IPS-NIHi7 (cell line): ENCODE measurements at regions not wholly inside any gene's neighbourhood (a gene's known extent, or its start where the extent isn't known, plus 50 kb on each side); places are given as distances from the start of the nearest gene placed in this dataset.
"Not testable (repeated sequence)": the region's sequence is repeated elsewhere in the genome, so short reads cannot be mapped to it uniquely, and the experiment has no call there.

Experiments used
- DNase-seq: peaks from one replicate; pipeline ENCODE4 v3.0.0; 2012; ENCODE audit warnings: mixed read lengths; ENCODE audit errors: extremely low spot score

GRCh38 chr9:82116556-82116955 is 128.0 kb downstream of the SPATA31D1 start:
- no peak for DNase-seq

GRCh38 chr9:82117026-82117811 is 128.6 kb downstream of the SPATA31D1 start:
- no peak for DNase-seq

GRCh38 chr9:82122731-82123130 is 134.2 kb downstream of the SPATA31D1 start:
- DNase-seq: no peak

DNA sequence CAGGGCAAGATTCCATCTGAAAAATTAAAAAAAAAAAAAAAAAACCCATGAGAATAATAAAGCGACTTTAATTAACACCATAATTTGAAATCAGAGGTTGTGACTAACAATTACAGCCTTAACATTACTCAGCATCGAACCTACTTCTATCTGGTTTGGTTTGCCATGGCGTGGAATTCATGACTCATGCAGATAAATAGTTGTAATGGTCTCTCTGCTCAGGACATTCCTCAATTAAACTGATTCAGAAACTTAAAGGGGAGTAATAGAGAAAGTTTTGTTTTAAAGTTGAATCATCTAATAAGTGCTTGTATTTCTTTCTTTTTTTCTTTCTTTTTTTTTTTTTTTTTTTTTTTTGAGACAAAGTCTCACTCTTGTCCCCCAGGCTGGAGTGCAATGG is 135.5 kb downstream of the SPATA31D1 start:
- DNase-seq: no peak

DNA sequence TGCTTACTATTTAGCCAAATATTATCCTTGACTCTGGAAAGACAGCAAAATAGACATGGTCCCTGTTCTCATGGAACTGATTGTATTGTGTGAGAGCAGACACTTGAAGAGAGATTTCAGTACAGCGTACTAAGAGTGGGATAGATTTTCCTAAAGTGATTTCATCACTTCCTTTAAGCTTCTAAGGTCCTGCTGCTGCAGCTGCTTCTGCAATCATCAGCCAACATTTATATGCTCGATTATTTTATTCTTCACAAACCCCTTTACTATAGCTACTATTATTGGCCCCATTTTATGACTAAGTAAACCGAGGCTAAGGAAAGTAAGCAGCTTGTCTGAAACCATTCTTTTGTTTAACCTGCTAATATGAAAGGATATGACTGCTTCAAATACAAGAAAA is 137.7 kb downstream of the SPATA31D1 start:
- DNase-seq: no peak

GRCh38 chr9:82127465-82127864 is 138.9 kb downstream of the SPATA31D1 start:
- DNase-seq: no peak

- no peak for DNase-seq
Observed at GRCh38 chr9:82128011-82128696, 139.6 kb downstream of the SPATA31D1 start.

DNA sequence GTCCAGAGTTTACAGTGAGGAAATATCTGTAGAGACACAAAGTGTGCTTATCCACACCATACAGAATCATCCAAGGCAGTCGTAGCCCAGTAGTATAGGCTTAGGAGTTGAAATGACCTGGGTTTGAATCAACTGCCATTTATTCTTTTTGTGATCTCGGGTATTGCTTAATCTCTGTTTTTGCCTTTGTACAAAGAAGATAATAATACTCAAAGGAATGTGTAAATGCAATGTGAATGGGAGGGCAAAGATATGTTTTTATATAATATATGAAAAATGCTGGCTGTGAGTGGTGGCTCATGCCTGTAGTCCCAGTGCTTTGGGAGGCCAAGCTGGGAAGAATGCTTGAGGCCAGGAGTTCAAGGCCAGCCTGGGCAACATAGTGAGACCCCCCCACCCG is 141.1 kb downstream of the SPATA31D1 start:
- DNase-seq: no peak

GRCh38 chr9:82130331-82131042 is 141.9 kb downstream of the SPATA31D1 start:
- DNase-seq: no peak

GRCh38 chr9:82131072-82131471 is 142.5 kb downstream of the SPATA31D1 start:
- no peak for DNase-seq

GRCh38 chr9:82132024-82132423 is 143.5 kb downstream of the SPATA31D1 start:
- DNase-seq: no peak

DNA sequence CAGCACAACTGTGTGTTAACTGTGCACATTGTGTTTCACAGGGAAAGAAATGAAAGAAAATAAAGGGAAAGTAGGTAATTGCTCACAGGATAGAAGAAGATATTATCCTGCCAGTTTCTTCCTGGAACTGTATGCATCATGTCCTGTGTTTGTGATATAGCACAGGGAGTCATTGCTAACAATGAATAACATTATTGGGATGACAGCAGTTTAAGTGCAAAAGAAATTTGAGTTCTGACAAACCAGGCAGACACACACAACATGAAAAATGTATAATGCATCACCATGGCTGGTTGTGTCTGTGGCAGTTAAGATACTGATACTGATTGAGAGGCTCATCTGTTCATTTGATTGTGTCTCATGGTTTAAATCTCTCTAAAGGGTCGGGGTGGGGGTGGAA is 145.4 kb downstream of the SPATA31D1 start:
- DNase-seq: no peak

DNA sequence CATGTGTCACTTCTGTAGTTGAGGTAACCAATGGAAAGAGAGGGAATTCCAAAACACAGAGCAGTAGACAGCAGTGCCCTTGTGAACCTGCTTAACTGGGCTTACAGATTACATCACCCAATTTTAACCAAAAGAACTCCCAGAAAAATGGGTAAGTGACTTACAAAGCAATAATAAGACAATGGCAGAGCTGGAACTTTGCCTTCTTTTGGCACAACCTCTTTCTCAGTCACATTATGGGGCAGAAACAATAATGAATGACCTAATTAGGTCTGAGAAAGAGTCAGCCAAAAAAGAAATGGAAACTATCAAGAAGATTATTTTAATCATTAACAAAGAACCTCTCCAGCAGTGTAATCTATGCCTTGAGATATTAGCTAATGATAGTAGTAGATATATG is 146.5 kb downstream of the SPATA31D1 start:
- DNase-seq: no peak

DNA sequence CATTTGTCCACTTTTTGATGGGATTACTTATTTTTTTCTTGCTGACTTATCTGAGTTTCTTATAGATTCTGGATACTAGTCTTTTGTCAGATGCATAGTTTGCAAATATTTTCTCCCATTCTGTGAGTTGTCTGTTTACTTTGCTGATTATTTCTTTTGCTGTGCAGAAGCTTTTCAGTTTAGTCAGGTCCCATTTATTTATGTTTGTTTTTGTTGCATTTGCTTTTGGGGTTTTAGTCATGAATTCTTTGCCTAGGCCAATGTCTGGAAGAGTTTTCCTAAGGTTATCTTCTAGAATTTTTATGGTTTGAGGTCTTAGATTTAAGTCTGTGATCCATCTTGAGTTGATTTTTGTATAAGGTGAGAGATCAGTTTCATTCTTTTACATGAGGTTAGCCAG is 149.5 kb downstream of the SPATA31D1 start:
- not testable (repeated sequence) for DNase-seq

GRCh38 chr9:82140471-82140870 is 151.9 kb downstream of the SPATA31D1 start:
- no peak for DNase-seq

DNA sequence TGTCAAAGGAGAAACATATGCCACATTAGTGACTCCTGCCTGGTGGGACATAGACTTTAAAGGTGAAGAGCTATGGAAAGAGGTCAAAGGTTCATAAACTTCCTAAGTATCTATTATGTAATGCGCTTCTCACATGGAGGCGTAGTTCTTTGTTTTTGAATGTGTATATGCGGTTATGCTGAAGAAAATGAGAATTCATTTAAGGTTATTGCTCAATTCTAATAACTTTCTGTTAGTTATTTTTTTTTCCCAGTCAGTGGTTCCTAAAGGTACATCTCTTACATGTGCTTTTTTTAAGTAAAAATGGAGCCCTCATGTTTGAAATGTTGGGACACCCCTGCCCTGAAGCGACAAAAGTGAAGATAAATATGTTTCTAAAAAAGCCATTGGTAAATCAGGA is 156.2 kb downstream of the SPATA31D1 start:
- no peak for DNase-seq

DNA sequence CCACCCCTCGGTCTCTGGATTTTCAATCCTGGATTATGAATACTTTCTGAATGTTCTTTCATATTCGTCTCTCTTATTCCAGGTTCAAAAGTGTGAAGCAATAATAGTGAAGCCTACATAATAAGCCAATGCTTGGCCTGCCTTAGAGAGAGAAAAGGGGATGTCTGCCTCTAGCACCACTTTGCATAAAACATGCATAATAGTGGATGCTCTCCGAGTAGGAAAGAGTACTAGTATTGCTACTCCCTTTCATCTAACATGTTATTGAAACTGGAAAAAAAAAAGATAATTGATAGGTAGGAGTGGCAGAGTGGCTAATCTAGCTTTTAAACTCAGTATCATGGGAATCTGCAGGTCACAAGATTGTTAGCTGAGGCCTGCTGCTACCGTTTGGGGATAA is 158.1 kb downstream of the SPATA31D1 start:
- DNase-seq: no peak

DNA sequence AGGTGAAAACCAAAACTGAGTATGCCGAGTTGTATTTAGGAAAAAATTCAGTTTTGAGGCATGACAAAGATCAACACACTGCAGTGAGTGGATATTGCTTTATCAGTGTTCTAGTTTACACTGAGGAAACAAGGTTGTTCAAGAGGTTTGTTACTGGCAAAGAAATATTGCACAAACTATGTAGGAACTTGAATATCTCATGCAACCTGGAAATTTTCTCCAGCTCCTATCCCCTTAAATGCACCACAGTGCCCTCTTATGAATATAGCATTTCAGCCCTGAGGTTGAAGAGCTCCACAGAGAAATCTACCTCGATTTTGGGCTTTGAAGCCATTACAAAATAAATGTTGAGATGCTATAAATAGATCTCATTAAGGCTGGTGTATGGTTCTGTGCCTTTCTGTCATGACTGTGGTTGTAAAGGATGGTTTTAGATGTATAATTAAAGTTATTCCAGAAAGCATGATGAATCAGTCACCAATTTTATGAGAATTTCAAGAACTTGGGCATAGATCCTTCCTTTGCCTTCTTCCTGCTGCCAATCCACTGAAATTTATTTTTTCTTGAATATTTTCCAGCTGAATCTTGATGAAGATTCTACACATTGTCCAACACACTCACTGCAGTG is 159.3 kb downstream of the SPATA31D1 start:
- DNase-seq: no peak

DNA sequence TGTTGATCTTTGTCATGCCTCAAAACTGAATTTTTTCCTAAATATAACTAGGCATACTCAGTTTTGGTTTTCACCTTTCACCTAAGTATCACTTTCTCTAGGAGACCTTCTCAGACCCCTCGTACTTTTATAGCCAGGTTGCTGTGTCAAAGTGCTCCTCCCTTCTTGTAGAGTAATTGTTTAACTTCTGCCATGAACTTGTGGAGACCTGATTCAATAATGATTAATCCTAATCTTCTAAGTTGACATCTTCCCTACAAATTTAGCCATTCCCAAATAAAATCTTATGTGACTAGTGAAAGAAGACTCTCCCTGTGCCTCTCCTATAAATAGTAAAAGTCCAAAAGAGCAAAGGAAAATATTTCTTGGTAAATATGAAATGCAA is 159.8 kb downstream of the SPATA31D1 start:
- no peak for DNase-seq

GRCh38 chr9:82148901-82149461 is 160.4 kb downstream of the SPATA31D1 start:
- DNase-seq: no peak

GRCh38 chr9:82149501-82149946 is 161.0 kb downstream of the SPATA31D1 start:
- DNase-seq: no peak

DNA sequence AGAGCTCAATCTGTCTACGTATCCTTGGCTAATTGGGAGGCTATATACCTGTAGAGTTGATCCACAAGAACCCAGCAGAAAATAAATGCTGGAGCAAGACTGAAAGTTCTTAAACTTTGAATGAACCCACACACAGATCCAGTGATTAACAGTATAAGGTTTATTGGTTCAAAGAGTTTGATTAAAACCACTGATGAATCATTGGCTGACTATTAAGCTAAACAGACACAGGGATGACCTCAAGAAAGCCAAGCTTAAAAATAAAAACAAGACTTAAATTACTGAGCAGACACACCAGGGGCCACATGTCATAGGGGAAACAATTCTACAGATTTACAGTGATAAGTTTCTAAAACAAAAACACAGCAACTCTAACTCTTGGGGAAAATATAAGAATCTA is 163.6 kb downstream of the SPATA31D1 start:
- DNase-seq: no peak
